ENCODE measurements at regions not wholly inside any gene's neighbourhood (a gene's known extent, or its start where the extent isn't known, plus 50 kb on each side); places are given as distances from the start of the nearest gene placed in this dataset.

DNA sequence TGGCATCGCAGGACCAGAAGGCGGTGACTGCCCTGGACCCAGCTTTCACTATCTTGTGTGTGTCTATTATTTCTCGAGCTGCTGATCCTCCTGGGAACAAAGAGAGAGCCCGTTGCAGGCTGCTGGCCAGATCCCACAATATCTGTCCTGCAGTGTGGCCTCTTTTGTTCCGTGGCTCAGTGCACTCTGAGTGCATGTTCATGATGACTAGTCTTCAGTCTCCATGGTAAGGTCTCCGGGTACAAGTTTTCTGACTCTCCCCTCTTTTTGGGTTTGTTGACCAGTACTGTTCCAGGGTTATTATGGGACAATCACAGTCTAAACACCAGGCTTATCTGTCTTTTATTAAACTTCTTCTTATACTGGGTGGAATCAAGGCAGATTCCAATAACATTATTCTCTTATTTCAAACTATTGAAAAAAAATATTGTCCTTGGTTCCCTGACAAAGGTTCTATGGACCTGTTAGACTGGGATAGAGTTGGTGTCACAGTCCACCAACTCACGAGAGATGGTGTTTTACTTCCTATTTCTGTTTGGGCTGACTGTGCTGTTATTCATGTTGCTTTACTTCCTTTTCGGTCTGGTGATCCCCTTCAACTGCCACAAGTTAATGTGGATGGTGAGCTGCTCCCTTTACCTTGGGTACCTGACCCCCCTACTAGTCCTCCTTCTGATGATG lies 192.9 kb upstream of the ALG10B start:
- Mint-ChIP-seq H3K27ac (no peak overlapping the region), H3K27me3 (peaks cover under 1% of the 10 kb centered on the region), H3K36me3 (no peaks in the 10 kb centered on the region), H3K4me3 (no peak overlapping the region), H3K9me3 (peaks cover 6% of the 10 kb centered on the region), H3K4me1 (no peaks in the 10 kb centered on the region)
- ATAC-seq (ENCODE audit: low read depth) (no peak), DNase-seq (ENCODE audit: low spot score in 2 of 2) (no peak)

DNA sequence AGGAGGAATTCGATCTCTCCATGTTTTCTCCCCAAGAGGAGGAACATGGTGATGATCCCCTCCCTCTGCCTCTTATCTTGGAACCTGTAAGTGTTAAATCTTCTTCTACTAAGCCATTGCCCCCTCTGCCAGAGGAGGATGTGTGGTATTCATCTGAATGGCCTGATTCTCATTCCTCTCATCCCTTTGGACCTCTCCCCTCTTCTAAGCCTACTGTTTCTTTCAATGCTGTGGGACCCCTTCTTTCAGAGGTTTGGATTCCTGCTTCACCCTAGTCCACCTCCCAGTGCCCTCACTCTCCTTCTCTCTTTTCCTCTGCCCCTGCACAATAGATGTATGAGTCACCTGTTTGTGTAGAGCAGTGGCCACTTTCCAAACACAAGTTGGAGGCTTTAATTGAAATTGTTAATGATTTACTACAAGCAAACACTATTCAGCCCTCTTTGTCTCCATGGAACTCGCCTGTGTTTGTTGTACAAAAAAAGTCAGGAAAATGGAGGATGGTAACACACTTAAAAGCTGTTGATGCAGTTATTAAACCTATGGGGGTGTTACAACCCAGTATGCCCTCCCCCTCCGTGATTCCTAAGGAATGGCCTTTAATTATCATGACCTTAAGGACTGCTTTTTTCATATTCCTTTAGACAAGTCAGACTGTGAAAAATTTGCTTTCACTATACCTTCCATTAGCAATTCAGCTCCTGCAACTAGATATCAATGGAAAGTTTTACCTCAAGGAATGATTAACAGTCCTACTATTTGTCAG lies 192.1 kb upstream of the ALG10B start:
- H3K4me1 Mint-ChIP-seq, result no peaks in the 10 kb centered on the region
- no peak overlapping the region for H3K27ac Mint-ChIP-seq
- no peak for DNase-seq (ENCODE audit: low spot score in 2 of 2)
- H3K4me3 Mint-ChIP-seq, result no peak overlapping the region
- H3K27me3 Mint-ChIP-seq, result no peaks in the 10 kb centered on the region
- peaks cover 5% of the 10 kb centered on the region for H3K9me3 Mint-ChIP-seq
- no peaks in the 10 kb centered on the region for H3K36me3 Mint-ChIP-seq
- ATAC-seq (ENCODE audit: low read depth), result no peak

DNA sequence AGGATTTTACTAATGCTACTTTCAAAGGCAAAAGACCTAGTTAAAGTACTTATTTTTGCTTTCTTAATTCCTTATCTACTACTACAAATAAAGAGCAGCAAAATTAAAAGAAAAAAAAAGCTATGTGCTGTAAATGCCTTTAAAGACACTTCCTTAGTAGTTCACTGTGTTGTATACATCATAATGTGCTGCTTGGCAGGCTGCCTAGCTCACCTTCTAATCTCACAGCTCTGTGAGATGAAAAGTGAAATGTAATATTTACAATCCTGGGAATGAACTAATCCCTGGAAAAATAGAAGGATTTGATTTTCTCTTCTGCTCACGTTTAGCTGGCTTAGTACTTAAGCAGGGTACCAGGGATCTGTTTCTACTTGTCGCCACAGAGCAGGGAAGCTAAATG lies 184.4 kb upstream of the ALG10B start:
- Mint-ChIP-seq H3K36me3 (no peaks in the 10 kb centered on the region), H3K4me1 (no peaks in the 10 kb centered on the region), H3K4me3 (no peak overlapping the region), H3K27me3 (no peaks in the 10 kb centered on the region), H3K27ac (no peak overlapping the region), H3K9me3 (peaks cover 2% of the 10 kb centered on the region)
- ATAC-seq (ENCODE audit: low read depth) (no peak), DNase-seq (ENCODE audit: low spot score in 2 of 2) (no peak)

DNA sequence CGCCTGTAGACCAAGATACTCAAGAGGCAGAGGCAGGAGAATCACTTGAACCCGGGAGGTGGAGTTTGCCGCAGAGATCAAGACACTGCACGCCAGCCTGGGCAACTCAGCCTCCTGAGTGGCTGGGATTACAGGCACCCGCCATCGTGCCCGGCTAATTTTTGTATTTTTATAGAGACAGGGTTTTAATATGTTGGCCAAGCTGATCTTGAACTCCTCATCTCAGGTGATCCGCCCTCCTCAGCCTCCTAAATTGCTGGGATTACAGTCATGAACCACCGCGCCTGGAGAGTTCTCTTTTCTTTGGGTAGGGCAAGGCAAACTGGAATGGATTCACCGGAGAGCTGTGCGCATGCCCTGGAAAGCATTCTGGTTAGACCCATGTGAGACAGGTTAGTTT lies 179.3 kb upstream of the ALG10B start:
- DNase-seq (ENCODE audit: low spot score in 2 of 2), result no peak
- ATAC-seq (ENCODE audit: low read depth), result no peak
- peaks cover 3% of the 10 kb centered on the region for H3K9me3 Mint-ChIP-seq
- H3K27me3 Mint-ChIP-seq, result peaks cover 2% of the 10 kb centered on the region
- H3K4me1 Mint-ChIP-seq, result peaks cover 4% of the 10 kb centered on the region
- no peak overlapping the region for H3K4me3 Mint-ChIP-seq
- H3K27ac Mint-ChIP-seq, result no peak overlapping the region
- H3K36me3 Mint-ChIP-seq, result no peaks in the 10 kb centered on the region

DNA sequence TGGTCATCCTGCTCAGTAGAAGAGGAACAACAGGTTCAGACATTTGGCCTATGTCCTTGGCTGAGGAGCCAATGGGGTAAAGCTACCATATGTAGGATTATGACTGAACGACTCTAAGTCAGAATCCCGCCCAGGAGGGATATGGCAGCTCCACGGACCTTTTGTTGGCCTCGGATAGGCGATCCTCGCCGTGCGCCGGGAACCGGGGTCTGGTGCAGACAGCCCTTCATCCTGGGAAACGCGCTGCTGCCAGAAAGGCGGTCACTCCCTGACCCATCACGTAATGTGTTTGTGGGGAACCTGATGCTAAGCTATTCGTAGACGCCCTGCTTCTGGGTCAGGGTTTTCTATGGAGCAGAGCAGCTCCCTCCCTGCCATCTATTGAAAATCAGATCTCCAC lies 178.9 kb upstream of the ALG10B start:
- ATAC-seq (ENCODE audit: low read depth) (no peak), DNase-seq (ENCODE audit: low spot score in 2 of 2) (no peak)
- Mint-ChIP-seq H3K27ac (no peak overlapping the region), H3K4me1 (peaks cover 4% of the 10 kb centered on the region), H3K36me3 (no peaks in the 10 kb centered on the region), H3K27me3 (peaks cover 2% of the 10 kb centered on the region), H3K9me3 (peaks cover 3% of the 10 kb centered on the region), H3K4me3 (no peak overlapping the region)

DNA sequence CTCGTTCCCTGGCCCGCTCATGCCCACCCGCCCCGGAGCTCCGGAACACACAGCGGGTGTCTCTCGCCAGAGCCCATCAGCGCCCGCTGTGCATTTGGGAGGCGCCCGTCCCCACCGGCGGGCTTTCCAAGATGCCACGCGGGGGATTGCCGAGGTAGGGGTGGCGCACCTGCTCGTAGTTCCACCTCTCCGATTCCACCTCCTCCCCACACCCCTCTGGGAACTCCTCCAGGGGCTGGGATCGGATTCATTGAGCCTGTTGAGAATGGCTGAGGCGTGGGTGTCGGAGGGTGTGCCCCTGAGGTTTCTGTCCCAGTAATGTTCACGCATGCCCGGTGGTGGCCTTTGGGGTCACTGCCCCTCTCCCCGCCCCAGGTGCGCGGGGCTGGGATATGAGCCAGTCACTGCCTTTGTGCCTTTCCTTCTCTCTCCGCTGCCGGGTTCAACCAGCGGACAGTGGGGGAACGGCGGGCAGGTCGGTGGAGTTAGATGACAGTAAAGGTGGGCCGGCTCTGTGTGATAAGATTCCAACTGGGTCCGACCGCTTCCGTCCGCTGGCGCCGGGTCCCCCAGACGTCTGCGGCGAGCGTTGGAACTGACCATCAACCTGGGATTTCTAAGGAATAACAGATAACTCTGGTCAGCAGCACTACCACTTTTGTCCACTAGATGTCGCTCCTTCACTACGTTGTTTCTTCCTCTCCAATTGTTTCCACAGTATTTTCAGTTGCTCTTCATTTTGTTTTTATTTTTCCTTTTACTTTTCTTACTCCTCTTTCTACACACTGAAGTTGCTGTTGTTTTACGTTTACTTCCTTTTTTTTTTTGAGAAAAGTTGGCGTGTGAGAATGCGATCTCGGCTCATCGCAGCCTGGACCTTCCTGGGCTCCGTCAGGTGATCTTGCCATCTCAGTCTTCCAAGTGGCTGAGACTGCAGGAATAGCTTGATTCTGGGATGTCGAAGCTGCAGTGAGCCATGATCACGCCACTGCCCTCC lies 178.1 kb upstream of the ALG10B start:
- ATAC-seq (ENCODE audit: low read depth) (peak; percentile 12), DNase-seq (ENCODE audit: low spot score in 2 of 2) (peak; percentile 31 to 66)
- peaks cover 4% of the 10 kb centered on the region for H3K4me1 Mint-ChIP-seq
- H3K4me3 Mint-ChIP-seq, result peak overlapping the region; percentile 60
- peaks cover 2% of the 10 kb centered on the region for H3K27me3 Mint-ChIP-seq
- no peaks in the 10 kb centered on the region for H3K36me3 Mint-ChIP-seq
- peak overlapping the region; percentile 28 for H3K27ac Mint-ChIP-seq
- H3K9me3 Mint-ChIP-seq, result peaks cover 3% of the 10 kb centered on the region

DNA sequence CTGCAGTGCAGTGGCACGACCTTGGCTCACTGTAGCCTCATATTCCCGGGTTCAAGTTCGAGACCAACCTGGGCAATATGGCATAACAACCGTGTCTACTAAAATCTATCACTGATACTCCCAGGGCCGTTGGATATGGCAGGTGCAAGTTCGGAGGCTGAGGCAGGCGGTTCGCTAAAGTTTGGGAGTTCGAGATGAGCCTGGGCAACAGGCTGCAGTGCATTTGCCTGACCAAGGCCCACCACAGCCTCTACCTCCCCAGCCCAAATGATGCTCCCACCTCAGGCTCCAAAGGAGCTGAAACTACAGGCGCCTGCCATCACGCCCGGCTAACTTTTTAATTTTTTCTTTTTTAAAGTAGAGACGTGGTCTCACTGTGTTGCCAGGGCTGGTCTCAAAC lies 177.1 kb upstream of the ALG10B start:
- Mint-ChIP-seq H3K4me1 (peaks cover 4% of the 10 kb centered on the region), H3K4me3 (no peak overlapping the region), H3K9me3 (peaks cover 3% of the 10 kb centered on the region), H3K36me3 (no peaks in the 10 kb centered on the region), H3K27ac (no peak overlapping the region), H3K27me3 (peaks cover 2% of the 10 kb centered on the region)
- ATAC-seq (ENCODE audit: low read depth) (no peak), DNase-seq (ENCODE audit: low spot score in 2 of 2) (no peak)

DNA sequence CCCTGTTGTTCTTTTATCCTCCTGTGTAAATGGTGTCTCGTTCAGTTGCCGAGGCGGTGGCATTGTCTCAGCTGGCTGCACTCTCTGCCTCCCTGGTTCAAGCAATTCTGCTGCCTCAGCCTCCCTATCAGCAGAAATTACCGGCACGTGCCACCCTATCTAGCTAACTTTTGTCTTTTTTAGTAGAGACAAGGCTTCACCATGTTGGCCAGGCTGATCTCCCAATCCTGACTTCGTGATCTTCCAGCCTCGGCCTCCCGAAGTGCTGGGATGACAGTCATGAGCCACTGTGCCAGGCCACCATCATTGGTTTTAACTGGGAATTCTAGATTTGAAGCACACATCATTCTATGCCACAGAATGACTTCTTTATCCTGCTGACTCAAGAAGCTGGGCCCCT lies 175.3 kb upstream of the ALG10B start:
- Mint-ChIP-seq H3K27me3 (peaks cover 2% of the 10 kb centered on the region), H3K4me3 (no peak overlapping the region), H3K36me3 (no peaks in the 10 kb centered on the region), H3K4me1 (peaks cover 4% of the 10 kb centered on the region), H3K27ac (no peak overlapping the region), H3K9me3 (peaks cover 5% of the 10 kb centered on the region)
- ATAC-seq (ENCODE audit: low read depth) (no peak), DNase-seq (ENCODE audit: low spot score in 2 of 2) (no peak)

DNA sequence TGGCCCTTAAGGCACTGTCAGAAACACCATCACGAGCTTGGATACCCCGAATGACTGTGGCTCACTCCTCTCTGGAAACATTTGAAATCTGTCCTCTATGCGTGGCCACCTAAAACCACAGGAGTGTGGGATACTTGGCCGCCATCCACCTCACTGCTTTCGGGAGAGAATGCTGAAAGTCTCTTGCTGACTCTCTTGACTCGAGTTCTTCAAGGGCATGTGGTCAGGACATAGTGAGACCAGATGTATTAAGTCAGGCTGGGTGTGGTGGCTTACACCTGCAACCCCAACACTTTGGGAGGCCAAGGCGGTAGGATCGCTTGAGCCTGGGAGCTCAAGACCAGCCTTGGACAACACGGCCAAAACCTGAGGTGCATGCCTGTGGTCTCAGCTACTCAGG lies 174.7 kb upstream of the ALG10B start:
- Mint-ChIP-seq H3K4me1 (peaks cover 4% of the 10 kb centered on the region), H3K9me3 (peaks cover 7% of the 10 kb centered on the region), H3K36me3 (no peaks in the 10 kb centered on the region), H3K27ac (no peak overlapping the region), H3K27me3 (peaks cover 2% of the 10 kb centered on the region), H3K4me3 (no peak overlapping the region)
- DNase-seq (ENCODE audit: low spot score in 2 of 2), result no peak
- ATAC-seq (ENCODE audit: low read depth), result no peak

DNA sequence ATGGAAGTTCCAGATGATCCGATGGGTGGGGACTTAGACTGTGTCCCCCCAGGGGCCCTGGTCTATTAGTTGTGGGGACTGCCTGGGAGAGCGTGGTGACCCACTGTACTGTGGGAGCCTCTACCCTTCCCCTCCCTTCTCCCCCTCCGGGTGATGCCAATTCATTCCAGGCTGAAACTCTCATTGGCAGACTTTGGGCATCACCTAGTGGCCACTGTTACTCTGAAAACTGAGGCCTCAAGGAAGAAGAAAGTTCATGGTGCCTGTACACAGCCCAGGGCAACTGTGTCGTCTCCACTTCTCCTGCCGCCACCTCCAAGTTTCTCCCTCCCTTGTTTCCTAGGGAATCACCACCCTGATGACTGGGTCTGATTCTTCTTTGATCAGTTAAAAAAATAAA lies 173.6 kb upstream of the ALG10B start:
- DNase-seq (ENCODE audit: low spot score in 2 of 2) (no peak), ATAC-seq (ENCODE audit: low read depth) (no peak)
- H3K9me3 Mint-ChIP-seq, result peaks cover 14% of the 10 kb centered on the region
- no peak overlapping the region for H3K4me3 Mint-ChIP-seq
- H3K27me3 Mint-ChIP-seq, result peaks cover 2% of the 10 kb centered on the region
- peaks cover 2% of the 10 kb centered on the region for H3K36me3 Mint-ChIP-seq
- H3K27ac Mint-ChIP-seq, result no peak overlapping the region
- peaks cover 4% of the 10 kb centered on the region for H3K4me1 Mint-ChIP-seq

DNA sequence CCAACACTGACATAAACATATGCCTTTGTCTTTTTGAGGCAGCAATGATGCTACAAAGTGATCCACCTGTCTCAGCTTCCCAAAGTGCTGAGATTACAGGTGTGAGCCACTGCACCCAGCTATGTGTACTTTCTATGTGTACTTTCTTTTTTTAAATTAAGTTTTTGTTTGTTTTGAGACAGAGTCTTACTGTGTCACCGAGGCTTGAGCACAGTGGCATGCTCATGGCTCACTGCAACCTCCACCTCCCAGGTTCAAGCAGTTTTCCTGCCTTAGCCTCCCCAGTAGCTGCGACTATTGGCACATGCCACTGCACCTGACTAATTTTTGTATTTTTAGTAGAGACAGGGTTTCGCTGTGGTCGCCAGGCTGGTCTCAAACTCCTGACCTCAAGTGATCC lies 172.5 kb upstream of the ALG10B start:
- H3K4me3 Mint-ChIP-seq, result no peak overlapping the region
- H3K36me3 Mint-ChIP-seq, result peaks cover 2% of the 10 kb centered on the region
- no peaks in the 10 kb centered on the region for H3K4me1 Mint-ChIP-seq
- ATAC-seq (ENCODE audit: low read depth), result no peak
- H3K27ac Mint-ChIP-seq, result no peak overlapping the region
- peaks cover 17% of the 10 kb centered on the region for H3K9me3 Mint-ChIP-seq
- no peaks in the 10 kb centered on the region for H3K27me3 Mint-ChIP-seq
- DNase-seq (ENCODE audit: low spot score in 2 of 2), result no peak

DNA sequence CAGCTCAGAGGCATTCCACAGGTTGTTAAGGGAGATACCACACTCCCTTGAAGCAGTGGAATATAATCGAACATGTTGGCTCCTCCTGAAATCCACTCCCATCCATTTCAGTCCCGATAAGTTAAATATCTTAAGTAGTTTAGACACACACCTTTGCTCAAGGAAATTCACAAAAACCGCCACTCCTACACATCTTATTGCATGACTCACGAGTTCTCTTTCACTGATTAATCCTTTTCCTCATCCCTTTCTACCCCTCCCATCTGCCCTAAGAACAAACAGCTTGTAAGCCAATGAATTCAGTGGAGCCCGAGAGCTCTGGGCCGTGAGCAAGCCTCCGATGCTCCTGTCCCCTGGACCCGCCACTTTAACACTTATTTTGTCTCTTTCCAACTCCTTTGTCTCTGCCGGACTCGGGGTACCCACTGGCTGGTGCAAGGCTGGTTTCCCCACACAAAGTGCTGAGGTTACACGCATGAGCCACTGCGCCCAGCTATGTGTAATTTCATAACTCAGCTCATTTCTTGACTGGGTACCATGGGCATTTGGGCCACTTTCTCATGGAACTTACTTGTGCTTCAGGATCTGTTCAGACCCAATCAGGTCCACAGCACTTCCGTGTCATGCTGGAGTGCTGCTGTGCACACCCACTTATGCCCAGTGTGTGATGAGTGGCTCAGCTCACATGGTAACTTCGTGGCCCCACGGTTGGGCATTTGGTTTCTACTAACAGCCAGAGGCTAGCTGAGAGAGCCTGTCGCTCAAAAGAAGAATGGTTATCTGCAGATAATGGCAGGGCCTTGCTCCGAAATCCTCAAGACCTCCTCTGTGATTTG lies 171.8 kb upstream of the ALG10B start:
- H3K4me1 Mint-ChIP-seq, result no peaks in the 10 kb centered on the region

DNA sequence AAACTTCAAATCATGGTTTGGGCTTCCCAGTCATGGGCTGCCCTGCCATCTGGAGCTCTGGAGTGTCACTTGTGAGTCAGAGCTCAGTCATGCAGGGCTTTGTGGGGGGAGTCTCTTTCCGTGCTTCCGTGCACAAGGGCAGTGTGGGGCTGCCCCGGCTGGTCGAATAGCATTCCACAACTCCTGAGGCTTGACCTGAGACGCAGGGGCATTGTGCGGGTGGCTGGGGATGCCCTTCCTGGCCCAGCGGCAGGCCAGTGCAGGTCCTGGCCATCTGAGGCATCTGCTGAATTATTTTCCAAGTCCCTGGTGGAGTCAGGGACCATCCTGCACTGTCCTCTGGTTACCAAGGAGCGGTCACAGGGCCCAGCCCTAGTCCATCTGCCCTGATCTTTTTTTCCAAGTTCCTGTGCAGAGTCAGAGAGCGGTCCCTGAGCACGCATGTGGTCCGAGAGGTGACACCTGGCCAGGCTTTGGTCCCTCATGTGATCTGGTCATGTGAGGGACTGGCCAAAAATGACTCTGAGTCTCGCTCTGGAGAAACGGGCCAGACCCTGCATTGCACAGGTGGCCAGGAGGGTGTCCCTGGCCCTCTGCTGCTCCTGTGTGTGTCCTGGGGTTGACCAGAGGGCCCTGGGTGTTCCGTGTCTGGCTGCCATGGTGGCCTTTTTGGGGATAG lies 167.0 kb upstream of the ALG10B start:
- no peak for DNase-seq (ENCODE audit: low spot score in 2 of 2)
- no peaks in the 10 kb centered on the region for H3K27me3 Mint-ChIP-seq
- peaks cover 2% of the 10 kb centered on the region for H3K36me3 Mint-ChIP-seq
- peaks cover 14% of the 10 kb centered on the region for H3K9me3 Mint-ChIP-seq
- no peak overlapping the region for H3K27ac Mint-ChIP-seq
- no peaks in the 10 kb centered on the region for H3K4me1 Mint-ChIP-seq
- H3K4me3 Mint-ChIP-seq, result no peak overlapping the region
- no peak for ATAC-seq (ENCODE audit: low read depth)

More for the DNA sequence above, 171.8 kb upstream of the ALG10B start:
- Mint-ChIP-seq H3K36me3 (peaks cover 2% of the 10 kb centered on the region), H3K27me3 (no peaks in the 10 kb centered on the region), H3K9me3 (peaks cover 17% of the 10 kb centered on the region), H3K27ac (no peak overlapping the region), H3K4me3 (no peak overlapping the region)
- ATAC-seq (ENCODE audit: low read depth) (no peak), DNase-seq (ENCODE audit: low spot score in 2 of 2) (no peak)

Data from memory B cell (primary cell).